MM.1S (cell line): ENCODE measurements at regions not wholly inside any gene's neighbourhood (a gene's known extent, or its start where the extent isn't known, plus 50 kb on each side); places are given as distances from the start of the nearest gene placed in this dataset.

Source experiments
- DNase-seq: peaks from one replicate; pipeline ENCODE4 v3.0.0-alpha.2; 2015
- H2AFZ ChIP-seq: fragments of 300-600 bp; sonication (generic); 2 replicates; pipeline ENCODE4 v1.6.0; 2016; ENCODE audit warnings: antibody characterized with exemption, low read length
- H3F3A ChIP-seq: fragments of 300-600 bp; sonication (generic); 2 replicates; pipeline ENCODE4 v1.6.1; 2016; ENCODE audit warnings: mild to moderate bottlenecking, antibody characterized with exemption, low read length, moderate library complexity, mixed read lengths; ENCODE audit not compliant: insufficient read depth
- H3K27ac ChIP-seq: fragments of 300-600 bp; sonication (generic); 2 replicates; pipeline ENCODE4 v1.5.1; 2016; ENCODE audit warnings: mild to moderate bottlenecking, low read length
- H3K27me3 ChIP-seq: fragments of 300-600 bp; sonication (generic); replicated peaks from 2 replicates; pipeline ENCODE4 v1.6.0; 2016; ENCODE audit warnings: low read length; ENCODE audit not compliant: insufficient read depth
- H3K36me3 ChIP-seq: fragments of 300-600 bp; sonication (generic); replicated peaks from 2 replicates; pipeline ENCODE4 v1.6.1; 2016; ENCODE audit warnings: mild to moderate bottlenecking, low read length, mixed read lengths; ENCODE audit not compliant: insufficient read depth
- H3K4me1 ChIP-seq: fragments of 300-600 bp; sonication (generic); 2 replicates; pipeline ENCODE4 v1.6.1; 2016; ENCODE audit warnings: low read length, mixed read lengths
- H3K4me2 ChIP-seq: fragments of 300-600 bp; sonication (generic); 2 replicates; pipeline ENCODE4 v1.6.0; 2016; ENCODE audit warnings: low read depth, low read length
- H3K4me3 ChIP-seq: fragments of 300-600 bp; sonication (generic); 2 replicates; pipeline ENCODE4 v1.5.1; 2016; ENCODE audit warnings: low read length, mixed read lengths
- H3K79me2 ChIP-seq: fragments of 300-600 bp; sonication (generic); 2 replicates; pipeline ENCODE4 v1.6.1; 2016; ENCODE audit warnings: mixed run types, low read length, mixed read lengths
- H3K9ac ChIP-seq: fragments of 300-600 bp; sonication (generic); 2 replicates; pipeline ENCODE4 v1.6.1; 2016; ENCODE audit warnings: low read length, mixed read lengths
- H3K9me2 ChIP-seq: fragments of 300-600 bp; sonication (generic); replicated peaks from 2 replicates; pipeline ENCODE4 v1.6.1; 2016; ENCODE audit warnings: mild to moderate bottlenecking, low read length, mixed read lengths; ENCODE audit not compliant: insufficient read depth
- H3K9me3 ChIP-seq: fragments of 300-600 bp; sonication (generic); replicated peaks from 2 replicates; pipeline ENCODE4 v1.6.1; 2016; ENCODE audit warnings: mild to moderate bottlenecking, low read length, mixed read lengths; ENCODE audit not compliant: insufficient read depth
- H4K20me1 ChIP-seq: fragments of 300-600 bp; sonication (generic); 2 replicates; pipeline ENCODE4 v1.6.1; 2016; ENCODE audit warnings: mild to moderate bottlenecking, low read length, moderate library complexity, mixed read lengths; ENCODE audit not compliant: insufficient read depth
- CTCF ChIP-seq: fragments of 300-600 bp; sonication (generic); IDR thresholded peaks from 2 replicates; pipeline ENCODE4 v1.5.1; 2016; ENCODE audit warnings: antibody characterized with exemption, low read length, mixed read lengths
- EZH2 ChIP-seq: fragments of 300-600 bp; sonication (generic); optimal IDR thresholded peaks from 2 replicates; pipeline ENCODE3; 2017; ENCODE audit warnings: low read depth, mild to moderate bottlenecking, antibody characterized with exemption, low read length, mixed read lengths
- EZH2phosphoT487 ChIP-seq: fragments of 300-600 bp; sonication (generic); IDR thresholded peaks from 2 replicates; pipeline ENCODE4 v1.6.1; 2018; ENCODE audit warnings: antibody characterized with exemption, low read length

DNA sequence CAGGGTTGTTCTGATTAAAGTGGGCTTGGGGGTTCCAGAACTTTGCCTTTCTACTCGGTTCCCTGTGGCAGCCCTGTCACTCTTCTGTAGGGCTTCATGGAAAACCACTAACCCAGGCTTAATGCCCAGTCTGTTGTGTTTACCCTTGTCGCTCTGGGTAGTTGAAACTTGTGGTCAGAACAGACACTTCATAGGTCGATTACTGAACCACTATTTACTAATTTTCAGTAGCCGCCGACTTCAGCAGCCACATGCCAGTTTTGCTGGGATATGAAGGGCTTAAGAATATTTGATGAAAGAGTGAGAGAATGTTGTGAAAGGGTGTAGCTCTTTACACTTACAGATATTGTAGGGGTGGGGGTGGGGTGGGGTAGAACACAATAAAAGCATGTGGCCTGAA is 362.3 kb downstream of the RND3 start:
- TF ChIP-seq EZH2phosphoT487 (no peak), EZH2 (no peak), CTCF (no peak)
- no peaks in the 10 kb centered on the region for H4K20me1 ChIP-seq
- no peaks in the 10 kb centered on the region for H3K9me3 ChIP-seq
- no peaks in the 10 kb centered on the region for H3K79me2 ChIP-seq
- H3K36me3 ChIP-seq = no peaks in the 10 kb centered on the region
- no peak overlapping the region for H2AFZ ChIP-seq
- no peak overlapping the region for H3K27ac ChIP-seq
- H3K4me2 ChIP-seq = no peak overlapping the region
- H3K4me1 ChIP-seq = peaks cover 7% of the 10 kb centered on the region
- 0 out of 2 replicates have a peak, but pooled peaks cover 5% of the 10 kb centered on the region for H3F3A ChIP-seq
- H3K9ac ChIP-seq = no peak overlapping the region
- no peak overlapping the region for H3K4me3 ChIP-seq
- no peaks in the 10 kb centered on the region for H3K9me2 ChIP-seq
- H3K27me3 ChIP-seq = no peaks in the 10 kb centered on the region; the same call in 1 of the 2 replicates
- no peak for DNase-seq

DNA sequence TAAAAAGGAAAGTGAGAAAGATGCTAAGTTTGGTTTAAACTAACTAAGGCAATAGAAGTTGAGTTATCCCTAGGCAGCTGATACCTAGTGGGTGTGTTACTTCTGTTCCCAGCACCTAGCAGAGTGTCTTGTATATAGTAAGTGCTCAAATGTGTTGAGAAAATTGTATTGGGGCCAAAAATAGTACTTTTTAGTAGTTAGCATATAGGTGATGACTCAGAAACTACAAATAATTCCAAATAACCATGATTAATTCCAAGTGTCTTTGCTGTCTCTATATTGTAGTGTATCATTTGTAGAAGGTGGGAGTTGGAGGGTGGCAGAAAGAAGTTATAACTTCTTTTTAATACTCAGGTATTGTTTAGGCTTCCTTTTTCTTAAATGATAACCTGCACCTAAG is 362.7 kb downstream of the RND3 start:
- peaks cover 5% of the 10 kb centered on the region for H3K4me1 ChIP-seq
- H3K27ac ChIP-seq = no peak overlapping the region
- H3K4me3 ChIP-seq = no peak overlapping the region
- no peak for TF ChIP-seq EZH2
- no peak for TF ChIP-seq CTCF
- no peak for TF ChIP-seq EZH2phosphoT487
- H2AFZ ChIP-seq = no peak overlapping the region
- H3K36me3 ChIP-seq = no peaks in the 10 kb centered on the region
- H3F3A ChIP-seq = 0 out of 2 replicates have a peak, but pooled peaks cover 4% of the 10 kb centered on the region
- H3K9me3 ChIP-seq = no peaks in the 10 kb centered on the region
- no peaks in the 10 kb centered on the region; the same call in 1 of the 2 replicates for H3K27me3 ChIP-seq
- no peaks in the 10 kb centered on the region for H3K79me2 ChIP-seq
- DNase-seq = no peak
- no peak overlapping the region for H3K9ac ChIP-seq
- H3K9me2 ChIP-seq = no peaks in the 10 kb centered on the region
- no peak overlapping the region for H3K4me2 ChIP-seq
- H4K20me1 ChIP-seq = no peaks in the 10 kb centered on the region

DNA sequence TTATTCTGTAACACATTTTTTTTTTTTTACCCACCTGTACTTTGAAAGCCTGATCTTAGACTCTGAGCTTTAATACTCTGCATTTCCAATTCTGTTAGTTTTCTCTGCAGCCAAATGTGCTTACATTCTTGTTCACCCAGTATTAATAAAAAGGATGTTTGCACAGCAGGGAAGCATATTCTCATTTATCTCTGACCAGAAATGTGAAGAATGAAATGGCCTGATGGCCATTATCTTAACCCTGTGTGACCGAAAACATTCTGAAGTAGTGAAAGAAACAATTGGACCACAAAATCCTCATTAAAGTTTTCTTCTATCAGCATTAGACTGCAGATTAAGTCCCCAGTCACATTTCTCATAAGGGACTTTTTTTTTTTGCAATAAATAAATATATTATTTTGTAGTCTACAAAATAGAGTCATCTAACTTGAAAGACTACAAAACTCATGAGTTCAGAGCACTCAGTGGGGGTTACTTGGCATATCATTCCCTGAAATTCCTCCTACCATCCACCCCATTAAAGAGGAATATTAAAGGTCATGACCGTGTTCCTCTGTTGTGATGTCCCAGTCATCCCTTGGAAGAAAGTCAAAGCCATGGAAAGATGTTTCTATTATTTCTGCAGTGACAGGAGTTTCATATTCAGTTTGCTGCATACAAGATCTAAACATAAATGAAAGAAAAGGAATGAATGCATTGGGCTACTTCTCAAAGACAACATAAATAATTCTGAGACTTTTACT is 364.4 kb downstream of the RND3 start:
- Histone ChIP-seq H3K9ac (no peak overlapping the region), H3K27me3 (no peaks in the 10 kb centered on the region; the same call in 1 of the 2 replicates), H3K4me2 (no peak overlapping the region), H3K9me3 (no peaks in the 10 kb centered on the region), H3K79me2 (no peaks in the 10 kb centered on the region), H2AFZ (no peak overlapping the region), H3K9me2 (no peaks in the 10 kb centered on the region), H3K27ac (no peak overlapping the region), H4K20me1 (no peaks in the 10 kb centered on the region), H3F3A (no peaks in the 10 kb centered on the region), H3K4me1 (no peaks in the 10 kb centered on the region), H3K36me3 (no peaks in the 10 kb centered on the region), H3K4me3 (no peak overlapping the region)
- no peak for DNase-seq
- TF ChIP-seq EZH2 = no peak
- no peak for TF ChIP-seq CTCF
- TF ChIP-seq EZH2phosphoT487 = no peak
